B cell (primary cell): ENCODE measurements at regions not wholly inside any gene's neighbourhood (a gene's known extent, or its start where the extent isn't known, plus 50 kb on each side); places are given as distances from the start of the nearest gene placed in this dataset.

Experiments
- ATAC-seq: fragments of 200-7000 bp; cut with Tn5 transposase; one replicate; pipeline ENCODE4 v1.10.0; 2021; ENCODE audit warnings: low read depth, mild to moderate bottlenecking, moderate number of reproducible peaks, moderate library complexity
- CTCF ChIA-PET: fragments of 350-600 bp; sonication (Branson Sonifier 250); formaldehyde crosslinking; loops from one replicate; lab custom pipeline; 2021; ENCODE audit warnings: antibody characterized with exemption, inconsistent platforms; lab: Charles Lee
- POLR2A ChIA-PET: fragments of 350-600 bp; sonication (Branson Sonifier 250); formaldehyde crosslinking; loops from one replicate; lab custom pipeline; 2021; ENCODE audit warnings: antibody characterized with exemption; lab: Charles Lee
- DNase-seq: peaks from one replicate; pipeline ENCODE4 v3.0.0; 2013
- H2AFZ ChIP-seq: 2 replicates; pipeline ENCODE4 v1.6.1; 2012; ENCODE audit warnings: mild to moderate bottlenecking, low read depth, low read length; ENCODE audit not compliant: insufficient read depth, poor library complexity, severe bottlenecking
- H3K27ac ChIP-seq, 2 donors: 1 replicate in 1 of 2; 2 replicates in 1 of 2; pipeline ENCODE4 v1.5.1; 2012 to 2013; ENCODE audit warnings: low read length in 2 of 2, mild to moderate bottlenecking in 2 of 2, moderate library complexity in 1 of 2
- H3K27me3 ChIP-seq, 4 experiments: fragments of 200-600 bp in 1 of 4; sonication (generic) in 1 of 4; replicated peaks in 1 of 4; 1 replicate in 2 of 4; 2 replicates in 2 of 4; pipeline versions ENCODE4 v1.6.1 to v1.7.0; 2013 to 2016; ENCODE audit warnings: low read length in 3 of 4, mild to moderate bottlenecking in 2 of 4, mixed read lengths in 1 of 4, moderate library complexity in 1 of 4; ENCODE audit not compliant: insufficient read depth in 4 of 4, control insufficient read depth in 3 of 4; ENCODE audit errors: control extremely low read depth in 1 of 4
- H3K36me3 ChIP-seq, 2 experiments: replicated peaks in 1 of 2; 1 replicate in 1 of 2; 2 replicates in 1 of 2; pipeline versions ENCODE4 v1.6.1 to v1.7.1; 2013; ENCODE audit warnings: low read length in 1 of 2; ENCODE audit not compliant: insufficient read depth in 2 of 2, control insufficient read depth in 1 of 2; ENCODE audit errors: control extremely low read depth in 1 of 2, extremely low read depth in 1 of 2
- H3K4me1 ChIP-seq, 2 donors: fragments of 200-600 bp in 1 of 2; sonication (generic) in 1 of 2; 1 replicate in 1 of 2; 2 replicates in 1 of 2; pipeline versions ENCODE4 v1.5.1 to v1.6.1; 2013 to 2017; ENCODE audit warnings: low read length in 2 of 2; ENCODE audit not compliant: control insufficient read depth in 2 of 2, insufficient read depth in 2 of 2
- H3K4me2 ChIP-seq: replicated peaks from 2 replicates; pipeline ENCODE3; 2012; ENCODE audit warnings: mild to moderate bottlenecking, low read depth, low read length; ENCODE audit not compliant: poor library complexity, severe bottlenecking
- H3K4me3 ChIP-seq, 5 experiments: fragments of 200-600 bp in 1 of 5; sonication (generic) in 1 of 5; 1 replicate in 3 of 5; 2 replicates in 2 of 5; pipeline versions ENCODE4 v1.5.1 to v1.7.0; 2011 to 2016; ENCODE audit warnings: low read length in 4 of 5, mild to moderate bottlenecking in 4 of 5, low read depth in 2 of 5, control low read depth in 1 of 5, moderate library complexity in 1 of 5; ENCODE audit not compliant: insufficient read depth in 1 of 5; ENCODE audit errors: control extremely low read depth in 1 of 5, extremely low read depth in 1 of 5
- H3K79me2 ChIP-seq: fragments of 200-600 bp; sonication (generic); one replicate; pipeline ENCODE4 v1.6.0; 2016; ENCODE audit warnings: low read length; ENCODE audit not compliant: control insufficient read depth, insufficient read depth
- H3K9ac ChIP-seq: fragments of 200-600 bp; sonication (generic); 2 replicates; pipeline ENCODE4 v1.6.1; 2017; ENCODE audit warnings: mild to moderate bottlenecking, low read length, moderate library complexity
- H3K9me3 ChIP-seq, 3 donors: one replicate each; pipeline versions ENCODE4 v1.6.1 to v1.7.1; 2013; ENCODE audit warnings: low read length in 2 of 3; ENCODE audit not compliant: control insufficient read depth in 2 of 3, insufficient read depth in 1 of 3; ENCODE audit errors: control extremely low read depth in 1 of 3
- H4K20me1 ChIP-seq: 2 replicates; pipeline ENCODE4 v1.6.0; 2012; ENCODE audit warnings: mild to moderate bottlenecking, low read length; ENCODE audit not compliant: insufficient read depth, control insufficient read depth, poor library complexity, severe bottlenecking
- H3K27ac Mint-ChIP-seq: one replicate; pipeline ENCODE4 v1.8.0; 2021; ENCODE audit warnings: mixed read lengths
- H3K27me3 Mint-ChIP-seq: one replicate; pipeline ENCODE4 v1.8.0; 2021; ENCODE audit warnings: mixed read lengths
- H3K4me1 Mint-ChIP-seq: one replicate; pipeline ENCODE4 v1.8.0; 2021; ENCODE audit warnings: mixed read lengths
- H3K4me3 Mint-ChIP-seq: one replicate; pipeline ENCODE4 v1.8.0; 2021; ENCODE audit warnings: mixed read lengths
- H3K9me3 Mint-ChIP-seq: one replicate; pipeline ENCODE4 v1.8.0; 2022; ENCODE audit warnings: mixed read lengths; ENCODE audit not compliant: insufficient read depth
- CTCF ChIP-seq: fragments of 200-600 bp; IDR thresholded peaks from one replicate; pipeline ENCODE4 v1.8.0; 2022; ENCODE audit warnings: antibody characterized with exemption, mild to moderate bottlenecking
- EZH2 ChIP-seq: IDR thresholded peaks from 2 replicates; pipeline ENCODE4 v1.6.1; 2012; ENCODE audit warnings: borderline replicate concordance, low read depth, mild to moderate bottlenecking, moderate library complexity, low read length; ENCODE audit not compliant: insufficient read depth, poor library complexity, severe bottlenecking
- WGBS: methylation state at CpG from one replicate; pipeline ENCODE4 v1.1.5; 2013; ENCODE audit warnings: missing lambda C conversion rate; ENCODE audit not compliant: insufficient coverage; 5-methylcytosine and 5-hydroxymethylcytosine counted together
- intact Hi-C: fragments of 100-400 bp; cut with micrococcal nuclease; formaldehyde crosslinking; loops from one replicate; pipeline ENCODE4 v1.10.0; 2022

GRCh38 chr7:17661982-17662585, 278.2 kb downstream of the SNX13 start:
- H2AFZ ChIP-seq = no peak overlapping the region
- no peaks in the 10 kb centered on the region for H3K79me2 ChIP-seq
- TF ChIP-seq EZH2 = no peak
- TF ChIP-seq CTCF = no peak
- H3K27me3 ChIP-seq = no peaks in the 10 kb centered on the region
- H3K4me3 ChIP-seq = no peak overlapping the region
- no peak for DNase-seq
- Mint-ChIP-seq H3K9me3 (no peaks in the 10 kb centered on the region), H3K4me1 (no peaks in the 10 kb centered on the region), H3K27me3 (no peaks in the 10 kb centered on the region), H3K27ac (no peak overlapping the region), H3K4me3 (no peak overlapping the region)
- no peaks in the 10 kb centered on the region for H3K36me3 ChIP-seq
- ChIA-PET POLR2A (no interaction called here), CTCF (interaction anchor here (1.0 kb wide), 1 partner anchor 12 kb away, joined by 4 read pairs; no protein-coding TSS in a partner anchor)
- intact Hi-C loops = no loop called here
- H3K9ac ChIP-seq = no peak overlapping the region
- H3K4me2 ChIP-seq = no peak overlapping the region
- H3K4me1 ChIP-seq = no peaks in the 10 kb centered on the region
- H4K20me1 ChIP-seq = no peaks in the 10 kb centered on the region
- H3K9me3 ChIP-seq = no peaks in the 10 kb centered on the region
- no peak for ATAC-seq
- H3K27ac ChIP-seq = no peak overlapping the region
- WGBS = 86% methylated on average over 2 of the region's 3 CpGs

DNA sequence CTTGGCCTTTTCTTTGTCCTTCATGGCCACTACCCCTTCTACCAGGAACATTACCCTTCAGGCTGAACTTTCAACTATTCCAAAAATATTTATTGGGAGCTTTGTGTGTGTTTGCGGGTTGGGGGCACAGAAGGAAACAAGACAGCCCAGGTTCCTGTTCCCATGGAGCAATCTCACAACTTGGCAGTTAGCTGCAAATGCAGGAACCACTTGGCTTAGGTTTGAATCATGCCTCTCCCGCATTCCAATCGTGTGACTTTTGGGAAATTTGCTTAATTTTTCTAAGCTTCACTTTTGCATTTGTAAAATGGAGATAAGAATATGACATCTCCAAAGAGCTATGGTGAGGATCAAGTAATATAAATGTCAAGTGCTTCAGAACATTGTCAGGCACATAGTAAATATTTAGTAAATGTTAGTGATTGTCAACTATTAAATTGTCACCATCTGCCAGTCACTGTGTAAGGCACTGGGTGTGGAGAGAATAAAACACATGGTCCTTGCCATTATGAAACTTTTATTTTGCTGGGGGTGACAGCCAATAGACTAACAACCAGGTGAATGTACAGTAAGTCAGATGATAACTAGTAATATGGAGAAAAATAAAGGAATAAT, 277.1 kb downstream of the SNX13 start:
- ChIA-PET CTCF (no interaction called here), POLR2A (no interaction called here)
- 100% methylated on average over 3 of the region's 3 CpGs for WGBS

More for the DNA sequence above, 277.1 kb downstream of the SNX13 start:
- no peaks in the 10 kb centered on the region for H3K9me3 Mint-ChIP-seq
- no peaks in the 10 kb centered on the region for H4K20me1 ChIP-seq
- no peak for DNase-seq
- no peak for ATAC-seq
- no peak overlapping the region for H3K4me3 Mint-ChIP-seq
- H3K27ac ChIP-seq = no peak overlapping the region
- H2AFZ ChIP-seq = no peak overlapping the region
- H3K79me2 ChIP-seq = no peaks in the 10 kb centered on the region
- no peak overlapping the region for H3K4me2 ChIP-seq
- no peaks in the 10 kb centered on the region for H3K36me3 ChIP-seq
- TF ChIP-seq CTCF (no peak), EZH2 (no peak)
- no peak overlapping the region for H3K4me3 ChIP-seq
- no peak overlapping the region for H3K9ac ChIP-seq
- no peak overlapping the region for H3K27ac Mint-ChIP-seq
- H3K9me3 ChIP-seq = no peaks in the 10 kb centered on the region
- H3K27me3 Mint-ChIP-seq = no peaks in the 10 kb centered on the region
- H3K27me3 ChIP-seq = no peaks in the 10 kb centered on the region
- no peaks in the 10 kb centered on the region for H3K4me1 Mint-ChIP-seq
- no peaks in the 10 kb centered on the region for H3K4me1 ChIP-seq
- intact Hi-C loops = no loop called here
